ENCODE measurements at regions not wholly inside any gene's neighbourhood (a gene's known extent, or its start where the extent isn't known, plus 50 kb on each side); places are given as distances from the start of the nearest gene placed in this dataset.
A peak's percentile ranks its signal among the peaks of the same experiment; 100 is the strongest.

DNA sequence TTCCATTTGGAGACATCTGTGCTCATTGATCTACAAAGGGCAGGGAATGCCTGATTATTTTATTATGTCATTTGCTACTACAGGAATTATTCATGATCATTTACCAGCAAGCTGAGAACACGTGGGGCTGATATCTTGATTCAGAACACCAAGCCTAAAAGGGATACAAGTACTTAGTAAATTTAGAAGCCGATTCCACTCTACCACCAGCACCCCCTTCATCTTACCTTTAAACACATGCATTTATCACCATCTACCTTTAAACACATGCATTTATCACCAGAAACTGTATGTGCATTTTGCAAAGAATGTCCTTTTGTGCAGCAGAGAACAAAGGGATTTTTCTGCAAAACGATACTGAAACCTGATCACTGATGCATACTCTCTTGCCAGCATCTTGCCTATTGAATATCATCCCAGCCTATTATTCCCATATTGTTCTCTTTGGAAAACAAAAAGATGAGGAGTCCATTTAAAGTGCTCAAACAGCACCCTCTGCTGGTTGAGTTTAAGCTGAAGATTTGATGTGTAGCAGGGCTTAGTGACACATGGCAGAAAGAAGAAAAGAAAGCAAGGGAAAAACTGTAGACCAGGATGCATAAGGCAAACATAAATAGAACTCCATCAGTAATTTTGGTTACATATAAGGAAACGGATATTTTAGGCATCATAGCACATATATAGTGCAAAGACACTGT lies 132.6 kb upstream of the PLEKHG7 start:
- no peaks in the 10 kb centered on the region for H3K27me3 ChIP-seq (ENCODE audit: low read length)
- ChIA-PET POLR2A (ENCODE audit: unreplicated experiment) (interaction anchor here (0.6 to 2.1 kb wide), 3 partner anchors 26 to 990 kb away, joined by 4 to 16 read pairs (median 11); partner anchors contain the start of gene BTG1), CTCF (interaction anchor here (0.9 to 1.0 kb wide), 2 partner anchors 1188 to 1189 kb away, joined by 4 to 8 read pairs; no protein-coding TSS in a partner anchor)
- H3K9me2 ChIP-seq (replicated peaks; ENCODE audit: low read length), result no peaks in the 10 kb centered on the region
- ATAC-seq (peak; percentile 68), DNase-seq (peak; percentile 91)
- H3K27ac ChIP-seq (ENCODE audit: low read length), result no peak overlapping the region
- H3K79me2 ChIP-seq (ENCODE audit: low read length), result no peaks in the 10 kb centered on the region
- no TSS peak for BruUV-seq (replicated peaks)
- no peaks in the 10 kb centered on the region for H3K9me3 ChIP-seq (ENCODE audit: low read length)
- no peaks in the 10 kb centered on the region for H4K20me1 ChIP-seq (ENCODE audit: low read length)
- TF ChIP-seq EZH2phosphoT487 (IDR thresholded peaks at IDR 0.05; ENCODE audit: borderline replicate concordance, low read length), result no peak
- TF ChIP-seq, protein P1, sequence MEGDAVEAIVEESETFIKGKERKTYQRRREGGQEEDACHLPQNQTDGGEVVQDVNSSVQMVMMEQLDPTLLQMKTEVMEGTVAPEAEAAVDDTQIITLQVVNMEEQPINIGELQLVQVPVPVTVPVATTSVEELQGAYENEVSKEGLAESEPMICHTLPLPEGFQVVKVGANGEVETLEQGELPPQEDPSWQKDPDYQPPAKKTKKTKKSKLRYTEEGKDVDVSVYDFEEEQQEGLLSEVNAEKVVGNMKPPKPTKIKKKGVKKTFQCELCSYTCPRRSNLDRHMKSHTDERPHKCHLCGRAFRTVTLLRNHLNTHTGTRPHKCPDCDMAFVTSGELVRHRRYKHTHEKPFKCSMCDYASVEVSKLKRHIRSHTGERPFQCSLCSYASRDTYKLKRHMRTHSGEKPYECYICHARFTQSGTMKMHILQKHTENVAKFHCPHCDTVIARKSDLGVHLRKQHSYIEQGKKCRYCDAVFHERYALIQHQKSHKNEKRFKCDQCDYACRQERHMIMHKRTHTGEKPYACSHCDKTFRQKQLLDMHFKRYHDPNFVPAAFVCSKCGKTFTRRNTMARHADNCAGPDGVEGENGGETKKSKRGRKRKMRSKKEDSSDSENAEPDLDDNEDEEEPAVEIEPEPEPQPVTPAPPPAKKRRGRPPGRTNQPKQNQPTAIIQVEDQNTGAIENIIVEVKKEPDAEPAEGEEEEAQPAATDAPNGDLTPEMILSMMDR (conservative IDR thresholded peaks at IDR 0.05; ENCODE audit: low read depth, low read length), result peak; percentile 91
- TF ChIP-seq EZH2 (IDR thresholded peaks at IDR 0.05; ENCODE audit: low read length, unreplicated experiment), result no peak
- H3K9ac ChIP-seq (ENCODE audit: low read length), result no peak overlapping the region
- no peak overlapping the region for H3K4me2 ChIP-seq (ENCODE audit: low read length)
- no peaks in the 10 kb centered on the region for H3F3A ChIP-seq (ENCODE audit: low read length, unreplicated experiment)
- intact Hi-C loops (cut with micrococcal nuclease), result loop anchor here (1.0 to 10.0 kb wide), 9 partner anchors 63 to 1208 kb away; no protein-coding TSS in a partner anchor
- H3K4me1 ChIP-seq (ENCODE audit: insufficient read depth, low read length), result peaks cover 16% of the 10 kb centered on the region
- H3K4me3 ChIP-seq (ENCODE audit: low read length), result no peak overlapping the region
- no peaks in the 10 kb centered on the region for H3K36me3 ChIP-seq (ENCODE audit: low read depth, low read length)
- H2AFZ ChIP-seq (ENCODE audit: low read length), result no peak overlapping the region

DNA sequence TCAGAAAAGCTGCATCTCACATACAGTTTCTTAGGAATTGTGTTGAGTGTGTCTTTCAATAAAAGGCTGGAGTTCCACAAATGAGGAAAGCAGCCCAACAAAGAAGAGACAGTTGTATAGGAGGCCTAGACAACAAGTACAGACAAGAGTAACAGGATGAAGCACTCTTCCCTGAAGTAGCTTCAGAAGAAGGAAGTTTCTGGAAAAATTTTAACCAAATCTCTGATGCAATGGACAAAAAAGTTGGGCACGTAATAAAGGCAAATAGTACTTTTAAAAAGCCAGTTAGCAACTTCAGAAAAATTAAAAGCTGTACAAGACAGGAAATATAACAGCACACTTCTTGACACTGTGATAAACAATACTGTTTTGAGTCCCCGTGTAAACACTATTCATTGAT lies 134.1 kb upstream of the PLEKHG7 start:
- Histone ChIP-seq H3K4me2 (ENCODE audit: low read length) (no peak overlapping the region), H3K79me2 (ENCODE audit: low read length) (no peaks in the 10 kb centered on the region), H3K9me3 (ENCODE audit: low read length) (no peaks in the 10 kb centered on the region), H3F3A (ENCODE audit: low read length, unreplicated experiment) (no peaks in the 10 kb centered on the region), H2AFZ (ENCODE audit: low read length) (no peak overlapping the region), H3K36me3 (ENCODE audit: low read depth, low read length) (no peaks in the 10 kb centered on the region), H3K4me3 (ENCODE audit: low read length) (no peak overlapping the region), H3K9ac (ENCODE audit: low read length) (no peak overlapping the region), H3K4me1 (ENCODE audit: insufficient read depth, low read length) (peaks cover 10% of the 10 kb centered on the region), H3K27ac (ENCODE audit: low read length) (no peak overlapping the region), H3K9me2 (replicated peaks; ENCODE audit: low read length) (no peaks in the 10 kb centered on the region), H4K20me1 (ENCODE audit: low read length) (no peaks in the 10 kb centered on the region), H3K27me3 (ENCODE audit: low read length) (no peaks in the 10 kb centered on the region)
- ATAC-seq (no peak), DNase-seq (no peak)
- POLR2A ChIA-PET (ENCODE audit: unreplicated experiment), result no interaction called here
- intact Hi-C loops (cut with micrococcal nuclease), result no loop called here
- BruUV-seq (replicated peaks), result no TSS peak
- CTCF ChIA-PET, result interaction anchor here (0.6 kb wide), 1 partner anchor 67 kb away, joined by 3 read pairs; no protein-coding TSS in a partner anchor
- TF ChIP-seq EZH2phosphoT487 (IDR thresholded peaks at IDR 0.05; ENCODE audit: borderline replicate concordance, low read length) (no peak), EZH2 (IDR thresholded peaks at IDR 0.05; ENCODE audit: low read length, unreplicated experiment) (no peak)
- TF ChIP-seq, protein P1 (conservative IDR thresholded peaks at IDR 0.05; ENCODE audit: low read depth, low read length), result no peak

DNA sequence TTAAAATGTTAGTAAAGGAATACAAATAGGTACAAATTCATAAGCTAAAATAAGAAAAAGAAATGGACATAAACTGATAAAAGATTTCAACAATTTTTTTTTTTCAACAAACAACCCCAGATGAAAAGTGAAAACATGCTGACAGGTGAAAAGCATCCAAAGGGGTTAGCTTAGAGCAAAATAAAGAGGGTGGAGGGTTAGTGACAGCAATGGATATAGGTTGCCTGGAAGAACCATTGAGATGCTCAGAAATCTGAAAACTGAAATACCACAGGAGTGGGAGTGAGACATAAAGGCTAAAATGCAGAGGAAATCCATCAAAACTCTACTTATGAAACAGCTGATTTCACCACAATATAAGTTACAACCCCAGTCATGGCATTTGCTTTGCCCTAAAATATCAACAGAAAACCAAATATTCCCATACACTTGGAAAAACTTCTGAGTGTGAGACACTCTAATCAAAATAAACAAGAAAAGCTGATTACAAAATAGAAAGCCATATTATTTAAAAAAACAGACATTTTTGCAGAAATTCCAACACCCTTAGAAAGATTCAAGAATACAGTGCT lies 136.3 kb upstream of the PLEKHG7 start:
- DNase-seq, result no peak
- H3K9me3 ChIP-seq (ENCODE audit: low read length), result no peaks in the 10 kb centered on the region
- no peak overlapping the region for H3K4me2 ChIP-seq (ENCODE audit: low read length)
- POLR2A ChIA-PET (ENCODE audit: unreplicated experiment), result no interaction called here
- ATAC-seq, result no peak
- no peak overlapping the region for H3K4me3 ChIP-seq (ENCODE audit: low read length)
- no peak overlapping the region for H3K27ac ChIP-seq (ENCODE audit: low read length)
- intact Hi-C loops (cut with micrococcal nuclease), result no loop called here
- no TSS peak for BruUV-seq (replicated peaks)
- H2AFZ ChIP-seq (ENCODE audit: low read length), result no peak overlapping the region
- H3K4me1 ChIP-seq (ENCODE audit: insufficient read depth, low read length), result no peaks in the 10 kb centered on the region
- no peaks in the 10 kb centered on the region for H3K36me3 ChIP-seq (ENCODE audit: low read depth, low read length)
- CTCF ChIA-PET, result no interaction called here
- TF ChIP-seq EZH2phosphoT487 (IDR thresholded peaks at IDR 0.05; ENCODE audit: borderline replicate concordance, low read length) (no peak), EZH2 (IDR thresholded peaks at IDR 0.05; ENCODE audit: low read length, unreplicated experiment) (no peak)
- TF ChIP-seq, protein P1 (conservative IDR thresholded peaks at IDR 0.05; ENCODE audit: low read depth, low read length), result no peak
- H3K27me3 ChIP-seq (ENCODE audit: low read length), result no peaks in the 10 kb centered on the region
- H3K79me2 ChIP-seq (ENCODE audit: low read length), result no peaks in the 10 kb centered on the region
- H3K9ac ChIP-seq (ENCODE audit: low read length), result no peak overlapping the region
- H4K20me1 ChIP-seq (ENCODE audit: low read length), result no peaks in the 10 kb centered on the region
- H3F3A ChIP-seq (ENCODE audit: low read length, unreplicated experiment), result no peaks in the 10 kb centered on the region
- no peaks in the 10 kb centered on the region for H3K9me2 ChIP-seq (replicated peaks; ENCODE audit: low read length)
